ENCODE measurements at regions not wholly inside any gene's neighbourhood (a gene's known extent, or its start where the extent isn't known, plus 50 kb on each side); places are given as distances from the start of the nearest gene placed in this dataset.
A peak's percentile ranks its signal among the peaks of the same experiment; 100 is the strongest.

- no peak for DNase-seq (ENCODE audit: low read depth in 3 of 3, low spot score in 1 of 3)
These were observed 301.0 kb downstream of the PTEN start for GRCh38 chr10:88164471-88164870.

GRCh38 chr10:88165849-88166271 lies 302.4 kb downstream of the PTEN start:
- no peak for DNase-seq (ENCODE audit: low read depth in 3 of 3, low spot score in 1 of 3)

GRCh38 chr10:88168171-88169036 lies 305.0 kb downstream of the PTEN start:
- no peak for DNase-seq (ENCODE audit: low read depth in 3 of 3, low spot score in 1 of 3)

- no peak for DNase-seq (ENCODE audit: low read depth in 3 of 3, low spot score in 1 of 3)
These were observed 305.6 kb downstream of the PTEN start for GRCh38 chr10:88169037-88169319.

- DNase-seq (ENCODE audit: low read depth in 3 of 3, low spot score in 1 of 3): no peak
These were observed 307.2 kb downstream of the PTEN start for GRCh38 chr10:88170628-88171027.

- DNase-seq (ENCODE audit: low read depth in 3 of 3, low spot score in 1 of 3): no peak
These were observed 308.7 kb downstream of the PTEN start for GRCh38 chr10:88172159-88172558.

- DNase-seq (ENCODE audit: low read depth in 3 of 3, low spot score in 1 of 3): no peak
These were observed 311.0 kb downstream of the PTEN start for GRCh38 chr10:88174391-88174790.

GRCh38 chr10:88178758-88179157 lies 315.3 kb downstream of the PTEN start:
- no peak for DNase-seq (ENCODE audit: low read depth in 3 of 3, low spot score in 1 of 3)

GRCh38 chr10:88179831-88180230 lies 316.4 kb downstream of the PTEN start:
- no peak for DNase-seq (ENCODE audit: low read depth in 3 of 3, low spot score in 1 of 3)

GRCh38 chr10:88181902-88182600 lies 318.6 kb downstream of the PTEN start:
- no peak for DNase-seq (ENCODE audit: low read depth in 3 of 3, low spot score in 1 of 3)

GRCh38 chr10:88182601-88182930 lies 319.1 kb downstream of the PTEN start:
- no peak for DNase-seq (ENCODE audit: low read depth in 3 of 3, low spot score in 1 of 3)

- no peak for DNase-seq (ENCODE audit: low read depth in 3 of 3, low spot score in 1 of 3)
These were observed 321.3 kb downstream of the PTEN start for GRCh38 chr10:88184543-88185297.

- DNase-seq (ENCODE audit: low read depth in 3 of 3, low spot score in 1 of 3): no peak
These were observed 322.4 kb downstream of the PTEN start for GRCh38 chr10:88185830-88186229.

GRCh38 chr10:88186335-88186734 lies 322.9 kb downstream of the PTEN start:
- no peak for DNase-seq (ENCODE audit: low read depth in 3 of 3, low spot score in 1 of 3)

GRCh38 chr10:88187472-88187871 lies 324.0 kb downstream of the PTEN start:
- no peak for DNase-seq (ENCODE audit: low read depth in 3 of 3, low spot score in 1 of 3)

GRCh38 chr10:88190123-88190522 lies 326.7 kb downstream of the PTEN start:
- DNase-seq (ENCODE audit: low read depth in 3 of 3, low spot score in 1 of 3): no peak

- DNase-seq (ENCODE audit: low read depth in 3 of 3, low spot score in 1 of 3): no peak
These were observed 327.3 kb downstream of the PTEN start for GRCh38 chr10:88190540-88191235.

- DNase-seq (ENCODE audit: low read depth in 3 of 3, low spot score in 1 of 3): no peak
These were observed 329.6 kb downstream of the PTEN start for GRCh38 chr10:88193018-88193417.

GRCh38 chr10:88194041-88194887 lies 330.8 kb downstream of the PTEN start:
- peak in 1 of 3 donors; percentile 0 for DNase-seq (ENCODE audit: low read depth in 3 of 3, low spot score in 1 of 3)

- DNase-seq (ENCODE audit: low read depth in 3 of 3, low spot score in 1 of 3): no peak
These were observed 331.5 kb downstream of the PTEN start for GRCh38 chr10:88194961-88195367.

- no peak for DNase-seq (ENCODE audit: low read depth in 3 of 3, low spot score in 1 of 3)
These were observed 332.4 kb downstream of the PTEN start for GRCh38 chr10:88195841-88196240.

Data from stimulated activated CD4-positive, alpha-beta T cell treated with anti-CD3 and anti-CD28 coated beads, TNF-alpha, amount 100 ng/mL, for 1 hour (primary cell).